PC-3 (cell line): ENCODE measurements at regions not wholly inside any gene's neighbourhood (a gene's known extent, or its start where the extent isn't known, plus 50 kb on each side); places are given as distances from the start of the nearest gene placed in this dataset.

Experiments
- ATAC-seq: fragments of 200-7000 bp; cut with Tn5 transposase; 2 replicates; pipeline ENCODE4 v1.9.1; 2020; ENCODE audit warnings: mild to moderate bottlenecking, moderate library complexity
- BruUV-seq: library from RNA; stranded (reverse); fragments of 400-500 nt; replicated peaks from 2 replicates; lab custom pipeline; 2021; lab: Mats Ljungman, UMichigan
- CTCF ChIA-PET: fragments of 300-600 bp; sonication (Branson Sonifier 250); formaldehyde crosslinking; loops from one replicate; lab custom pipeline; 2022; ENCODE audit warnings: antibody characterized with exemption; lab: Charles Lee
- POLR2A ChIA-PET: fragments of 300-600 bp; sonication (Branson Sonifier 250); formaldehyde crosslinking; loops from one replicate; lab custom pipeline; 2022; ENCODE audit warnings: antibody characterized with exemption; ENCODE audit not compliant: unreplicated experiment; lab: Charles Lee
- DNase-seq: peaks from one replicate; pipeline ENCODE4 v3.0.0-alpha.2; 2015
- H2AFZ ChIP-seq: fragments of 300-600 bp; sonication (generic); 2 replicates; pipeline ENCODE4 v1.6.0; 2016; ENCODE audit warnings: antibody characterized with exemption, low read length
- H3F3A ChIP-seq: fragments of 300-600 bp; sonication (generic); one replicate; pipeline ENCODE4 v1.6.0; 2017; ENCODE audit warnings: antibody characterized with exemption, low read length, control low read depth, mild to moderate bottlenecking; ENCODE audit not compliant: unreplicated experiment
- H3K27ac ChIP-seq: fragments of 300-600 bp; sonication (generic); 2 replicates; pipeline ENCODE4 v1.5.1; 2016; ENCODE audit warnings: mild to moderate bottlenecking, low read length
- H3K27me3 ChIP-seq: fragments of 300-600 bp; sonication (generic); 2 replicates; pipeline ENCODE4 v1.6.1; 2016; ENCODE audit warnings: low read length, mixed read lengths
- H3K36me3 ChIP-seq: fragments of 300-600 bp; sonication (generic); 2 replicates; pipeline ENCODE4 v1.6.1; 2016; ENCODE audit warnings: low read depth, mixed run types, low read length, mixed read lengths
- H3K4me1 ChIP-seq: fragments of 300-600 bp; sonication (generic); 2 replicates; pipeline ENCODE4 v1.5.1; 2016; ENCODE audit warnings: low read length; ENCODE audit not compliant: insufficient read depth
- H3K4me2 ChIP-seq: fragments of 300-600 bp; sonication (generic); 2 replicates; pipeline ENCODE4 v1.6.0; 2016; ENCODE audit warnings: low read length
- H3K4me3 ChIP-seq: fragments of 300-600 bp; sonication (generic); 2 replicates; pipeline ENCODE4 v1.5.1; 2016; ENCODE audit warnings: mild to moderate bottlenecking, low read length, mixed read lengths
- H3K79me2 ChIP-seq: fragments of 300-600 bp; sonication (generic); 2 replicates; pipeline ENCODE4 v1.6.1; 2017; ENCODE audit warnings: low read length, mixed read lengths
- H3K9ac ChIP-seq: fragments of 300-600 bp; sonication (generic); 2 replicates; pipeline ENCODE4 v1.6.0; 2016; ENCODE audit warnings: mild to moderate bottlenecking, low read length
- H3K9me2 ChIP-seq: fragments of 300-600 bp; sonication (generic); replicated peaks from 2 replicates; pipeline ENCODE4 v1.6.1; 2016; ENCODE audit warnings: mixed run types, low read length, mixed read lengths
- H3K9me3 ChIP-seq: fragments of 300-600 bp; sonication (generic); 2 replicates; pipeline ENCODE4 v1.6.1; 2016; ENCODE audit warnings: low read length, mixed read lengths
- H4K20me1 ChIP-seq: fragments of 300-600 bp; sonication (generic); 2 replicates; pipeline ENCODE4 v1.6.1; 2016; ENCODE audit warnings: low read length, mixed read lengths
- EZH2 ChIP-seq: fragments of 300-600 bp; sonication (generic); IDR thresholded peaks from one replicate; pipeline ENCODE4 v1.6.1; 2017; ENCODE audit warnings: antibody characterized with exemption, mild to moderate bottlenecking, low read length; ENCODE audit not compliant: unreplicated experiment
- EZH2phosphoT487 ChIP-seq: fragments of 300-600 bp; sonication (generic); IDR thresholded peaks from 2 replicates; pipeline ENCODE4 v1.6.1; 2018; ENCODE audit warnings: mild to moderate bottlenecking, antibody characterized with exemption, low read length, borderline replicate concordance
- intact Hi-C: fragments of 100-400 bp; cut with micrococcal nuclease; formaldehyde crosslinking; loops from 2 replicates; pipeline ENCODE4 v1.9.0; 2023
- TF ChIP-seq, protein P1 (sequence below): fragments of 300-600 bp; sonication (generic); conservative IDR thresholded peaks from 2 replicates; pipeline ENCODE4 v1.5.1; 2017; ENCODE audit warnings: antibody characterized with exemption, low read depth, mild to moderate bottlenecking, low read length

DNA sequence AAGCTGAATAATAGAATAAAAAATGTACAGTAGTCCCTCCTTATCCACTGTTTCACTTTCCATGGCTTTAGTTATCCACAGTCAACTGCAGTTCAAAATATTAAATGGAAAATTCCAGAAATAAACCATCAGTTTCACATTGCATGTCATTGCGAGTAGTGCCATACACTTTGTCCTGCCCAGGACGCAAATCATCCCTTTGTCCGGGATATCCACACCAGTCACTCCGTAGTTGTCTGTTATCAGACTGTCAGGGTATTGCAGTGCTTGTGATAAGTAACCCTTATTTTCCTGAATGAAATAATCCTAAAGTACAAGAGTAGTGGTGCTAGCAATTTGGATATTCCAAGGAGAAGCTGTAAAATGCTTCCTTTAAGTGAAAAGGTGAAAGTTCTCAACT, 271.3 kb downstream of the DKK2 start:
- Histone ChIP-seq H3K79me2 (no peaks in the 10 kb centered on the region), H3K4me3 (no peak overlapping the region), H3K9ac (no peak overlapping the region), H3F3A (no peaks in the 10 kb centered on the region), H3K9me2 (no peaks in the 10 kb centered on the region), H3K4me2 (no peak overlapping the region), H3K27ac (no peak overlapping the region), H3K27me3 (no peaks in the 10 kb centered on the region), H3K36me3 (no peaks in the 10 kb centered on the region), H4K20me1 (no peaks in the 10 kb centered on the region), H2AFZ (no peak overlapping the region), H3K4me1 (no peaks in the 10 kb centered on the region), H3K9me3 (no peaks in the 10 kb centered on the region)
- CTCF ChIA-PET: no interaction called here
- TF ChIP-seq EZH2 (no peak), EZH2phosphoT487 (no peak)
- TF ChIP-seq, protein P1, sequence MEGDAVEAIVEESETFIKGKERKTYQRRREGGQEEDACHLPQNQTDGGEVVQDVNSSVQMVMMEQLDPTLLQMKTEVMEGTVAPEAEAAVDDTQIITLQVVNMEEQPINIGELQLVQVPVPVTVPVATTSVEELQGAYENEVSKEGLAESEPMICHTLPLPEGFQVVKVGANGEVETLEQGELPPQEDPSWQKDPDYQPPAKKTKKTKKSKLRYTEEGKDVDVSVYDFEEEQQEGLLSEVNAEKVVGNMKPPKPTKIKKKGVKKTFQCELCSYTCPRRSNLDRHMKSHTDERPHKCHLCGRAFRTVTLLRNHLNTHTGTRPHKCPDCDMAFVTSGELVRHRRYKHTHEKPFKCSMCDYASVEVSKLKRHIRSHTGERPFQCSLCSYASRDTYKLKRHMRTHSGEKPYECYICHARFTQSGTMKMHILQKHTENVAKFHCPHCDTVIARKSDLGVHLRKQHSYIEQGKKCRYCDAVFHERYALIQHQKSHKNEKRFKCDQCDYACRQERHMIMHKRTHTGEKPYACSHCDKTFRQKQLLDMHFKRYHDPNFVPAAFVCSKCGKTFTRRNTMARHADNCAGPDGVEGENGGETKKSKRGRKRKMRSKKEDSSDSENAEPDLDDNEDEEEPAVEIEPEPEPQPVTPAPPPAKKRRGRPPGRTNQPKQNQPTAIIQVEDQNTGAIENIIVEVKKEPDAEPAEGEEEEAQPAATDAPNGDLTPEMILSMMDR: no peak
- intact Hi-C loops: no loop called here
- POLR2A ChIA-PET: no interaction called here
- ATAC-seq: no peak
- BruUV-seq: no TSS peak
- no peak for DNase-seq

DNA sequence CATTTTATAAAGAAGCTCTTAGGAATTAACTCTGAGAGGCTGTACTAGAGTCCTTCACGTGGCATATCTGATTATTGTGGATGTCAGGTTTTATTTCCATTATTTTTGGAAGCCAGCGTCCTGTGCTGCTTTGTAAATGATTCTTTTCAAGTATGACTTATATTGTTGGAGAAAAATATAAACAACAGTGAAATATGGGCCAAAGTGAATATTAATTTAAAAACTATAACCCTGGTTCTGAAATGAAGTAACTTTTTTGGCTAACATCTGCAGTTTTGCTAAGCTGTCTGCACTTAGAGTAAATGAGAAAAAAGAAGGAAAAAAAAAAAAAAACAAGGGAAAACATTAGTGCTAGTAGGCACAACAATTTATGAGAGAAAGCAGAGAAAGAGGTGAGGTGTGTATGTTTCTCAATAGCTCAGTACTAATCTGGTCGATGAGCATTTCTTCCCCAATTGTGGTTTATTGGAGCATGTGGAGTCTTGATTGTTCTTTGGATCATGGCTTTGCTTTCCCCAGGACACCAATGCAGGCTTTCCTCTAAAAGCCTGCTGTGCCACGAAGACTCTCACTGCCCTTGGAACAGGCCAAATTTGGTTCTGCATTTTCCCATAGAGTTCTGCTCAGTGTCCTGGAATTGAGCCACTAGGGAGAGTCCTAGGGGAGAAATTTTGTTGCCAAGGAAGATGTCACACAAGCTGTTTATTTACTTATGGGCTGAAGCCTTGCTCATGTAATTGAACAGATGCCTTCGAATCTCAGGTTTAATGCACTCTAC, 273.3 kb downstream of the DKK2 start:
- DNase-seq: peak; percentile 11
- no peak overlapping the region for H2AFZ ChIP-seq
- intact Hi-C loops: no loop called here
- BruUV-seq: no TSS peak
- no peaks in the 10 kb centered on the region for H3K36me3 ChIP-seq
- H4K20me1 ChIP-seq: no peaks in the 10 kb centered on the region
- no peak overlapping the region for H3K27ac ChIP-seq
- ChIA-PET CTCF (no interaction called here), POLR2A (no interaction called here)
- ATAC-seq: no peak
- no peaks in the 10 kb centered on the region for H3K4me1 ChIP-seq
- no peaks in the 10 kb centered on the region for H3F3A ChIP-seq
- no peaks in the 10 kb centered on the region for H3K27me3 ChIP-seq
- no peak overlapping the region for H3K9ac ChIP-seq
- no peaks in the 10 kb centered on the region for H3K79me2 ChIP-seq
- no peak overlapping the region for H3K4me2 ChIP-seq
- H3K9me2 ChIP-seq: no peaks in the 10 kb centered on the region
- TF ChIP-seq EZH2: no peak
- TF ChIP-seq, protein P1: no peak
- TF ChIP-seq EZH2phosphoT487: no peak
- no peak overlapping the region for H3K4me3 ChIP-seq
- H3K9me3 ChIP-seq: no peaks in the 10 kb centered on the region

DNA sequence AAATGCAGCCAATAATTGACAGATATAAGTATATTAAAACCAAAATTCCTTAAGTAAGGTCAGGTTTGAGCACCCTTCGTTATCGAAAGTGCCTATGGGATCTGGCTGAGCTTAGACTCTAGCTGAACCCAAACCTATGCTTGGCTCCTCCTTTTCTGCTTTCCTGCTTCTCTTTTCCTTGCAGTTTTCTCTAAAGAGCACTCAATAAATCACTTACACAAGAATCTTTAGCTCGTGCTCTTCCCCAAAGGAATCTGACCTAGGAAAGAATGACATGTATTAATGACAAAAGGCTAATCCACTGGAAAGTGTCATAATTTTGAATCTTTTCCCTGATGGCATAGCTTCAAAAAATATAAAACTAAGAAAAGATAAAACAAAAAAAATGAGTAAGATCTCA, 282.7 kb downstream of the DKK2 start:
- intact Hi-C loops: no loop called here
- ATAC-seq (no peak), DNase-seq (no peak)
- Histone ChIP-seq H3K79me2 (no peaks in the 10 kb centered on the region), H3F3A (no peaks in the 10 kb centered on the region), H2AFZ (no peak overlapping the region), H3K9ac (no peak overlapping the region), H3K9me3 (no peaks in the 10 kb centered on the region), H3K27me3 (no peaks in the 10 kb centered on the region), H4K20me1 (no peaks in the 10 kb centered on the region), H3K27ac (no peak overlapping the region), H3K9me2 (no peaks in the 10 kb centered on the region), H3K36me3 (no peaks in the 10 kb centered on the region), H3K4me2 (no peak overlapping the region), H3K4me1 (no peaks in the 10 kb centered on the region), H3K4me3 (no peak overlapping the region)
- ChIA-PET CTCF (no interaction called here), POLR2A (no interaction called here)
- TF ChIP-seq, protein P1: no peak
- TF ChIP-seq EZH2 (no peak), EZH2phosphoT487 (no peak)
- no TSS peak for BruUV-seq
